Brain microvascular endothelial cell (primary cell): ENCODE measurements at regions not wholly inside any gene's neighbourhood (a gene's known extent, or its start where the extent isn't known, plus 50 kb on each side); places are given as distances from the start of the nearest gene placed in this dataset.
A peak's percentile ranks its signal among the peaks of the same experiment; 100 is the strongest.
"Not testable (repeated sequence)": the region's sequence is repeated elsewhere in the genome, so short reads cannot be mapped to it uniquely, and the experiment has no call there.

Experiments
- DNase-seq: peaks from one replicate; pipeline ENCODE4 v3.0.0-alpha.2; 2020
- H3K27ac ChIP-seq: fragments of 250-450 bp; sonication (Bioruptor Pico); 2 replicates; pipeline ENCODE4 v1.5.1; 2020; ENCODE audit warnings: mild to moderate bottlenecking, moderate library complexity
- H3K27me3 ChIP-seq: fragments of 250-450 bp; sonication (Bioruptor Pico); replicated peaks from 2 replicates; pipeline ENCODE4 v1.5.1; 2020; ENCODE audit warnings: mild to moderate bottlenecking
- H3K36me3 ChIP-seq: fragments of 250-450 bp; sonication (Bioruptor Pico); replicated peaks from 2 replicates; pipeline ENCODE4 v1.5.1; 2020; ENCODE audit warnings: mild to moderate bottlenecking
- H3K4me3 ChIP-seq: 2 replicates; pipeline ENCODE4 v1.5.1; 2011; ENCODE audit warnings: low read depth, mild to moderate bottlenecking, control low read depth, low read length, moderate library complexity
- in situ Hi-C: cut with HindIII; loops from 2 replicates; pipeline ENCODE4 v1.10.0; 2017; ENCODE audit warnings: low sequenced_read_pairs, low pct_ligation_motif_present
- TF ChIP-seq, protein P1 (sequence below): IDR thresholded peaks from 2 replicates; pipeline ENCODE4 v1.5.1; 2011; ENCODE audit warnings: low read depth, mild to moderate bottlenecking, moderate library complexity, low read length, control low read depth, inconsistent platforms; ENCODE audit errors: missing control alignments

DNA sequence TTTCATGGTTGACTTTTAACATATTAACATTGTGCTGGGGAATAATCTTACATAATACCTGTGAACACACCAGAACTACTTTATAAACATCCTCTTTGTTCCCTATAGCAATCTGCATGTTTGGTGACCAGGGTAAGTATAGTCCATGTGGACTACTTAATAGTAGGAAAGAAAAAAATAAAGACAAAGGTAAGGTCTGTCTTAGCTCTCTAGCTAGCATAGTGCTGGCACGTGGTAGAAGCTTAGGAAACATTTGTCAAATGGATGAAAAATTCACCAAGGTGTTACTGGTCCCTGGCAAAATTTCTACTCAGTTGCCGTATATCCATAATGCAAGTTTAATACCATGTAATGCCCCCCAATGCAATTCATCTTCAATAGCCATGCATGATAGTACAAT, 78.6 kb upstream of the ABCA1 start:
- Histone ChIP-seq H3K4me3 (no peak overlapping the region), H3K36me3 (no peaks in the 10 kb centered on the region), H3K27me3 (no peaks in the 10 kb centered on the region), H3K27ac (peak overlapping the region; percentile 91)
- DNase-seq = no peak
- TF ChIP-seq, protein P1, sequence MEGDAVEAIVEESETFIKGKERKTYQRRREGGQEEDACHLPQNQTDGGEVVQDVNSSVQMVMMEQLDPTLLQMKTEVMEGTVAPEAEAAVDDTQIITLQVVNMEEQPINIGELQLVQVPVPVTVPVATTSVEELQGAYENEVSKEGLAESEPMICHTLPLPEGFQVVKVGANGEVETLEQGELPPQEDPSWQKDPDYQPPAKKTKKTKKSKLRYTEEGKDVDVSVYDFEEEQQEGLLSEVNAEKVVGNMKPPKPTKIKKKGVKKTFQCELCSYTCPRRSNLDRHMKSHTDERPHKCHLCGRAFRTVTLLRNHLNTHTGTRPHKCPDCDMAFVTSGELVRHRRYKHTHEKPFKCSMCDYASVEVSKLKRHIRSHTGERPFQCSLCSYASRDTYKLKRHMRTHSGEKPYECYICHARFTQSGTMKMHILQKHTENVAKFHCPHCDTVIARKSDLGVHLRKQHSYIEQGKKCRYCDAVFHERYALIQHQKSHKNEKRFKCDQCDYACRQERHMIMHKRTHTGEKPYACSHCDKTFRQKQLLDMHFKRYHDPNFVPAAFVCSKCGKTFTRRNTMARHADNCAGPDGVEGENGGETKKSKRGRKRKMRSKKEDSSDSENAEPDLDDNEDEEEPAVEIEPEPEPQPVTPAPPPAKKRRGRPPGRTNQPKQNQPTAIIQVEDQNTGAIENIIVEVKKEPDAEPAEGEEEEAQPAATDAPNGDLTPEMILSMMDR = no peak
- in situ Hi-C loops = no loop called here

DNA sequence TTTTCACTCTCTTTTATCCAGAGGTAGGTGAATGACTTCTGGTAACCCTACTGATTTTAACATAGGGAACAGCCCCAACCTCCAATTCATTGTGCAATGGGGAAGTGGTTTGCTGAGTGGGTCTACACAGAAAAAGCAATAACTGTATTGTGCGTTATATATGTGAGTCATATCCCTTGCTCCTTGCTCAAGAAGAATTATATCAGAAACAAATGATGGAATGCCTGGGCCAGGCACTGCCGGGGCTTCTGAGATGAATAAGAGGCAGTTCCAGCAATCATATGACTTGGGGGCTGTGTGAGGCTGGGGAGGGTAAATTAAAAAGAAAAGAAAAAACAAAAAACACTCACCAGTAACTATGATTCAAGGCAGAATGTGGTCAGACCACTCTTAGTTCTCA, 79.2 kb upstream of the ABCA1 start:
- TF ChIP-seq, protein P1 = no peak
- Histone ChIP-seq H3K4me3 (no peak overlapping the region), H3K27ac (peak overlapping the region; percentile 91)

GRCh38 chr9:105010089-105010488, 82.1 kb upstream of the ABCA1 start:
- in situ Hi-C loops = not testable (repeated sequence)

More for the DNA sequence above, 79.2 kb upstream of the ABCA1 start:
- Histone ChIP-seq H3K36me3 (no peaks in the 10 kb centered on the region), H3K27me3 (no peaks in the 10 kb centered on the region)
- in situ Hi-C loops = no loop called here
- peak; percentile 97 for DNase-seq

DNA sequence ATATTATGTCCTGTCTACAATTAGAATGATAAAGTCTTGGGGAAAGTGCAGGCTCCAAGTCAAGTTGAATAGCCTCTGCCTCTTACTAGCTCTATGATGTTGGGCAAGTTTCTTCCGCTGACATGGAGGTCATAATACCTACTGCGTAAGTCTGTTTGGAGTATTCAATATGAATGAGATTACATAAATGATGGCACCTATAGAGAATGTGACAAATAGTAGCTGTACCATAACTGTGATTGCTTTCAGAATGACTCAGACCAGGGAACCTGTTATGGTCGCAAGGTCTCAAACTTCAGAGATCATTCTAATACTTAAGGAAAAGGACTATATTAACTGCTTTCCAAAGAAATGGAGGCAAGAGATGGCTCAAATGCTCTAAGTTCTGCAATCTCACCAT, 94.0 kb upstream of the ABCA1 start:
- TF ChIP-seq, protein P1 = no peak
- no peak overlapping the region for H3K4me3 ChIP-seq
- no peak overlapping the region for H3K27ac ChIP-seq
- in situ Hi-C loops = no loop called here
- no peak for DNase-seq
- H3K27me3 ChIP-seq = no peaks in the 10 kb centered on the region
- no peaks in the 10 kb centered on the region for H3K36me3 ChIP-seq

More at GRCh38 chr9:105010089-105010488, 82.1 kb upstream of the ABCA1 start:
- not testable (repeated sequence) for DNase-seq, H3K27me3 ChIP-seq, H3K27ac ChIP-seq, H3K36me3 ChIP-seq, H3K4me3 ChIP-seq

GRCh38 chr9:105022545-105022944, 94.6 kb upstream of the ABCA1 start:
- DNase-seq, H3K27ac ChIP-seq, H3K36me3 ChIP-seq, H3K27me3 ChIP-seq, in situ Hi-C loops, H3K4me3 ChIP-seq: not testable (repeated sequence)

DNA sequence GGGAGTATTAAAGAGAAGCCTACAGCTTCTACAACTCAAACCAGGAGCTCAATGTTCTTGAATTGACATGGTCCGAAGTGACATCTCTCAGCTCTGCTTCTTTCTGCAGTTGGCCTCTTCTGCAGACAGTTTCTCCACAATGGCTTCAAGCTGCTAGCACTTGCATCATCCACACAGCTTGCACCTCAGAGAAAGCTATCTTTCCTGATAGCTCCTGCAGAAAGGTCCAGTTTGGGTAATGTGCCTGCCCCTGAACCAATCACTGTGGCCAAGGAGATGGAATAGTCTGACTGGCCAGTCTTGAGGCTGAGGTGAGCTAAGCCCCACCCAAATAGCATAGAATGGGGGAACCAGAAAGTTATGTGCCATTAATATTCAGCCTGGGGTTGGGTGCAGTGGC, 95.8 kb upstream of the ABCA1 start:
- no peaks in the 10 kb centered on the region for H3K36me3 ChIP-seq
- no peaks in the 10 kb centered on the region for H3K27me3 ChIP-seq
- no peak overlapping the region for H3K27ac ChIP-seq
- TF ChIP-seq, protein P1 = no peak
- no peak for DNase-seq
- in situ Hi-C loops = no loop called here
- no peak overlapping the region for H3K4me3 ChIP-seq

GRCh38 chr9:105024529-105024928, 96.6 kb upstream of the ABCA1 start:
- no peak for DNase-seq
- Histone ChIP-seq H3K36me3 (no peaks in the 10 kb centered on the region), H3K27me3 (no peaks in the 10 kb centered on the region), H3K4me3 (no peak overlapping the region), H3K27ac (no peak overlapping the region)
- in situ Hi-C loops = no loop called here
- TF ChIP-seq, protein P1 = no peak
